HCT116 (cell line): ENCODE measurements at regions not wholly inside any gene's neighbourhood (a gene's known extent, or its start where the extent isn't known, plus 50 kb on each side); places are given as distances from the start of the nearest gene placed in this dataset.

ENCODE experiments used
- ATAC-seq: fragments of 200-7000 bp; cut with Tn5 transposase; 2 replicates; pipeline ENCODE4 v1.9.1; 2020; ENCODE audit warnings: mild to moderate bottlenecking, moderate library complexity
- BruUV-seq: library from RNA; stranded (reverse); fragments of 400-500 nt; replicated peaks from 2 replicates; lab custom pipeline; 2021; lab: Mats Ljungman, UMichigan
- CTCF ChIA-PET: fragments of 300-600 bp; sonication (Branson Sonifier 250); formaldehyde crosslinking; loops from one replicate; lab custom pipeline; 2021; ENCODE audit warnings: antibody characterized with exemption; lab: Charles Lee
- POLR2A ChIA-PET: fragments of 300-600, 350-600 bp; sonication (Branson Sonifier 250); formaldehyde crosslinking; loops from one replicate; lab custom pipeline; 2021; ENCODE audit warnings: antibody characterized with exemption; lab: Charles Lee
- RAD21 ChIA-PET, 2 experiments: fragments of 300-600 bp; sonication (Branson Sonifier 250); formaldehyde crosslinking; loops; one replicate each; lab custom pipeline; 2023; ENCODE audit warnings: low total read pairs in 2 of 2; ENCODE audit not compliant: uncharacterized antibody in 2 of 2, unreplicated experiment in 2 of 2, low non-redundant PET in 1 of 2; lab: Charles Lee
- DNase-seq: peaks from one replicate; pipeline ENCODE4 v3.0.0-alpha.2; 2010; ENCODE audit warnings: low read depth, low spot score
- H2AFZ ChIP-seq: fragments of 200-600 bp; shearing (Covaris generic), sonication (generic); 2 replicates; pipeline ENCODE4 v1.6.1; 2017; ENCODE audit warnings: low read depth, mixed run types, mixed read lengths, antibody characterized with exemption, low read length; ENCODE audit not compliant: poor library complexity, severe bottlenecking
- H3K27ac ChIP-seq: 2 replicates; pipeline ENCODE4 v1.5.1; 2012; ENCODE audit warnings: low read depth, low read length
- H3K27me3 ChIP-seq: fragments of 200-600 bp; sonication (generic); 2 replicates; pipeline ENCODE4 v1.6.1; 2016; ENCODE audit warnings: mixed run types, low read length, mixed read lengths; ENCODE audit not compliant: insufficient read depth
- H3K36me3 ChIP-seq, 2 experiments: fragments of 200-500 bp in 1 of 2; fragments of 200-600 bp in 1 of 2; sonication (Bioruptor generic) in 1 of 2; sonication (generic) in 1 of 2; 2 replicates each; pipeline versions ENCODE4 v1.5.1 to v1.6.1; 2014 to 2016; ENCODE audit warnings: low read length in 2 of 2, inconsistent platforms in 1 of 2, mixed read lengths in 1 of 2, mixed run types in 1 of 2; ENCODE audit not compliant: insufficient read depth in 2 of 2, control insufficient read depth in 1 of 2
- H3K4me1 ChIP-seq, 2 experiments: fragments of 200-600 bp in 1 of 2; sonication (generic) in 1 of 2; 2 replicates each; pipeline versions ENCODE4 v1.5.1 to v1.6.1; 2012 to 2017; ENCODE audit warnings: low read length in 2 of 2, inconsistent platforms in 1 of 2, mild to moderate bottlenecking in 1 of 2, mixed read lengths in 1 of 2, mixed run types in 1 of 2, moderate library complexity in 1 of 2; ENCODE audit not compliant: insufficient read depth in 2 of 2, control insufficient read depth in 1 of 2
- H3K4me2 ChIP-seq: fragments of 200-600 bp; sonication (generic); 2 replicates; pipeline ENCODE4 v1.6.1; 2017; ENCODE audit warnings: mixed run types, low read length, mixed read lengths
- H3K4me3 ChIP-seq, 2 experiments: fragments of 200-600 bp in 1 of 2; sonication (generic) in 1 of 2; replicated peaks in 1 of 2; 2 replicates each; pipeline ENCODE4 v1.5.1; 2011 to 2016; ENCODE audit warnings: low read length in 2 of 2, control low read depth in 1 of 2, low read depth in 1 of 2, mild to moderate bottlenecking in 1 of 2, mixed read lengths in 1 of 2, mixed run types in 1 of 2
- H3K79me2 ChIP-seq: fragments of 200-600 bp; sonication (generic); 2 replicates; pipeline ENCODE4 v1.6.1; 2017; ENCODE audit warnings: mild to moderate bottlenecking, mixed run types, low read length, moderate library complexity, mixed read lengths; ENCODE audit not compliant: insufficient read depth
- H3K9ac ChIP-seq: fragments of 200-600 bp; sonication (generic); 2 replicates; pipeline ENCODE4 v1.6.1; 2016; ENCODE audit warnings: low read length, mixed read lengths
- H3K9me2 ChIP-seq: fragments of 200-600 bp; sonication (generic), shearing (Covaris generic); 2 replicates; pipeline ENCODE4 v1.6.1; 2017; ENCODE audit warnings: mixed run types, mild to moderate bottlenecking, moderate library complexity; ENCODE audit not compliant: insufficient read depth
- H3K9me3 ChIP-seq, 2 experiments: fragments of 200-500 bp in 1 of 2; fragments of 200-600 bp in 1 of 2; sonication (Bioruptor generic) in 1 of 2; sonication (generic) in 1 of 2; 2 replicates each; pipeline ENCODE4 v1.6.1; 2014 to 2017; ENCODE audit warnings: low read length in 2 of 2, mixed read lengths in 2 of 2, inconsistent platforms in 1 of 2, low read depth in 1 of 2, mild to moderate bottlenecking in 1 of 2, mixed run types in 1 of 2, moderate library complexity in 1 of 2; ENCODE audit not compliant: control insufficient read depth in 1 of 2, insufficient read depth in 1 of 2
- H4K20me1 ChIP-seq: fragments of 200-600 bp; sonication (generic), shearing (Covaris generic); 2 replicates; pipeline ENCODE4 v1.6.1; 2017; ENCODE audit warnings: mixed run types, mild to moderate bottlenecking, moderate library complexity; ENCODE audit not compliant: insufficient read depth
- ATF3 ChIP-seq: IDR thresholded peaks from 2 replicates; pipeline ENCODE4 v1.6.1; 2012
- CBX3 ChIP-seq: IDR thresholded peaks from 2 replicates; pipeline ENCODE4 v1.6.1; 2012; ENCODE audit warnings: low read depth
- CEBPB ChIP-seq: IDR thresholded peaks from 2 replicates; pipeline ENCODE4 v1.6.1; 2012; ENCODE audit warnings: low read depth
- EGR1 ChIP-seq: IDR thresholded peaks from 2 replicates; pipeline ENCODE4 v1.6.1; 2012; ENCODE audit warnings: low read depth
- ELF1 ChIP-seq: IDR thresholded peaks from 2 replicates; pipeline ENCODE4 v1.6.1; 2012; ENCODE audit warnings: low read depth, borderline replicate concordance
- EZH2 ChIP-seq: fragments of 200-600 bp; sonication (generic); IDR thresholded peaks from 2 replicates; pipeline ENCODE4 v1.6.1; 2017; ENCODE audit warnings: antibody characterized with exemption, mixed run types
- EZH2phosphoT487 ChIP-seq: fragments of 200-600 bp; IDR thresholded peaks from 2 replicates; pipeline ENCODE4 v1.6.1; 2018; ENCODE audit warnings: antibody characterized with exemption, borderline replicate concordance
- FOSL1 ChIP-seq: IDR thresholded peaks from 2 replicates; pipeline ENCODE4 v1.6.1; 2012; ENCODE audit warnings: low read depth
- JUND ChIP-seq: IDR thresholded peaks from 2 replicates; pipeline ENCODE4 v1.6.1; 2012
- POLR2A ChIP-seq: IDR thresholded peaks from 2 replicates; pipeline ENCODE4 v1.7.0; 2011; ENCODE audit warnings: borderline replicate concordance; ENCODE audit not compliant: insufficient read depth, insufficient read length; ENCODE audit errors: extremely low read depth
- POLR2AphosphoS5 ChIP-seq: IDR thresholded peaks from 2 replicates; pipeline ENCODE4 v1.6.1; 2011; ENCODE audit warnings: mild to moderate bottlenecking, low read depth, low read length, moderate library complexity
- RAD21 ChIP-seq: IDR thresholded peaks from 2 replicates; pipeline ENCODE4 v1.6.1; 2012; ENCODE audit warnings: low read depth, mild to moderate bottlenecking
- SIN3A ChIP-seq: IDR thresholded peaks from 2 replicates; pipeline ENCODE4 v1.6.1; 2012; ENCODE audit warnings: low read depth
- SRF ChIP-seq: IDR thresholded peaks from 2 replicates; pipeline ENCODE4 v1.6.1; 2012; ENCODE audit warnings: low read depth
- YY1 ChIP-seq: IDR thresholded peaks from 2 replicates; pipeline ENCODE4 v1.6.1; 2011; ENCODE audit warnings: low read length, low read depth, moderate library complexity, mild to moderate bottlenecking; ENCODE audit not compliant: insufficient replicate concordance; ENCODE audit errors: extremely low read depth
- ZBTB33 ChIP-seq: IDR thresholded peaks from 2 replicates; pipeline ENCODE4 v1.6.1; 2011; ENCODE audit warnings: mild to moderate bottlenecking, low read length, moderate library complexity; ENCODE audit not compliant: insufficient replicate concordance; ENCODE audit errors: extremely low read depth
- ZFX ChIP-seq: fragments of 450-650 bp; IDR thresholded peaks from 2 replicates; pipeline ENCODE4 v1.6.1; 2017
- intact Hi-C: fragments of 100-400 bp; cut with micrococcal nuclease; formaldehyde crosslinking; loops from 2 replicates; pipeline ENCODE4 v1.10.0; 2022

GRCh38 chr4:24236120-24236519, 346.3 kb upstream of the PPARGC1A start:
- H3K4me2 ChIP-seq = no peak overlapping the region
- intact Hi-C loops = no loop called here
- H2AFZ ChIP-seq = no peak overlapping the region
- no peaks in the 10 kb centered on the region for H3K36me3 ChIP-seq
- CTCF ChIA-PET = no interaction called here
- no peaks in the 10 kb centered on the region for H3K79me2 ChIP-seq
- no peak overlapping the region for H3K9ac ChIP-seq
- no peaks in the 10 kb centered on the region for H4K20me1 ChIP-seq
- POLR2A ChIA-PET = no interaction called here
- H3K27ac ChIP-seq = no peak overlapping the region
- RAD21 ChIA-PET = no interaction called here
- TF ChIP-seq SIN3A (no peak), POLR2AphosphoS5 (no peak), RAD21 (no peak), JUND (no peak), EZH2 (no peak), CBX3 (no peak), YY1 (no peak), ZBTB33 (no peak), SRF (no peak), FOSL1 (no peak)
- ATAC-seq (no peak), DNase-seq (no peak)
- no peaks in the 10 kb centered on the region for H3K4me1 ChIP-seq
- H3K4me3 ChIP-seq = no peak overlapping the region
- no peaks in the 10 kb centered on the region for H3K27me3 ChIP-seq
- H3K9me2 ChIP-seq = no peaks in the 10 kb centered on the region
- no TSS peak for BruUV-seq
- H3K9me3 ChIP-seq = no peaks in the 10 kb centered on the region

- no peak for TF ChIP-seq ATF3
- TF ChIP-seq ZFX = no peak
- TF ChIP-seq SIN3A = no peak
- no peak for TF ChIP-seq YY1
- no peak for TF ChIP-seq SRF
- no peak for TF ChIP-seq EZH2
- TF ChIP-seq FOSL1 = no peak
- TF ChIP-seq EZH2phosphoT487 = no peak
- TF ChIP-seq EGR1 = no peak
- no peak for TF ChIP-seq POLR2A
- no peak for TF ChIP-seq ELF1
- TF ChIP-seq CEBPB = no peak
- TF ChIP-seq CBX3 = no peak
- TF ChIP-seq JUND = no peak
- ChIA-PET RAD21 (no interaction called here), CTCF (no interaction called here), POLR2A (no interaction called here)
- intact Hi-C loops = no loop called here
- H4K20me1 ChIP-seq = no peaks in the 10 kb centered on the region
- ATAC-seq (no peak), DNase-seq (no peak)
- H3K9ac ChIP-seq = no peak overlapping the region
- H2AFZ ChIP-seq = no peak overlapping the region
- H3K4me2 ChIP-seq = no peak overlapping the region
- H3K9me3 ChIP-seq = no peaks in the 10 kb centered on the region
- no peaks in the 10 kb centered on the region for H3K36me3 ChIP-seq
- no peaks in the 10 kb centered on the region for H3K9me2 ChIP-seq
- H3K27ac ChIP-seq = no peak overlapping the region
- H3K79me2 ChIP-seq = no peaks in the 10 kb centered on the region
- BruUV-seq = no TSS peak
- H3K4me3 ChIP-seq = no peak overlapping the region
- H3K4me1 ChIP-seq = no peaks in the 10 kb centered on the region
- H3K27me3 ChIP-seq = no peaks in the 10 kb centered on the region
These were observed 345.8 kb upstream of the PPARGC1A start for GRCh38 chr4:24235618-24236017.
